ENCODE measurements at regions not wholly inside any gene's neighbourhood (a gene's known extent, or its start where the extent isn't known, plus 50 kb on each side); places are given as distances from the start of the nearest gene placed in this dataset.
A peak's percentile ranks its signal among the peaks of the same experiment; 100 is the strongest.

GRCh38 chr13:106382534-106382933, 152.9 kb downstream of the EFNB2 start:
- DNase-seq (ENCODE audit: low read depth, low spot score): no peak

DNA sequence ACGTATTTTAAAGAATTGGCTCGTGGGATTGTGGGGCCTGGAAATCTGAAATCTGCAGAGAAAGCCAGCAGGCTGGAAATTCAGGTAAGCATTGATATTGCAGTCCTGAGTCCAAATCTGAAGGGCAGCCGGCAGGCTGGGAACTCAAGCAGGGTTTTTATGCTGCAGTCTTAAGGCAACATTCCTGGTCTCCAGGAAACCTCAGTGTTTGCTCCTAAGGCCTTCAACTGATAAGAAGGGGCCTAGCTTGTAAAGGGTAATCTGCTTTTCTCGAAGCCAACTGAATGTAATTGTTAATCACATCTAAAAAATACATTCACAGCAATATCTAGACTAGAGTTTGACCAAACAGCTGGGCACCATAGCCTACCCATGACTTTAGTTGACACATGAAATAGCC, 154.4 kb downstream of the EFNB2 start:
- no peak for DNase-seq (ENCODE audit: low read depth, low spot score)

- no peak for DNase-seq (ENCODE audit: low read depth, low spot score)
Measured at GRCh38 chr13:106377931-106378662, 157.4 kb downstream of the EFNB2 start.

- DNase-seq (ENCODE audit: low read depth, low spot score): no peak
Measured at GRCh38 chr13:106377341-106377740, 158.1 kb downstream of the EFNB2 start.

- DNase-seq (ENCODE audit: low read depth, low spot score): peak; percentile 97
Measured at GRCh38 chr13:106376401-106377112, 158.9 kb downstream of the EFNB2 start.

DNA sequence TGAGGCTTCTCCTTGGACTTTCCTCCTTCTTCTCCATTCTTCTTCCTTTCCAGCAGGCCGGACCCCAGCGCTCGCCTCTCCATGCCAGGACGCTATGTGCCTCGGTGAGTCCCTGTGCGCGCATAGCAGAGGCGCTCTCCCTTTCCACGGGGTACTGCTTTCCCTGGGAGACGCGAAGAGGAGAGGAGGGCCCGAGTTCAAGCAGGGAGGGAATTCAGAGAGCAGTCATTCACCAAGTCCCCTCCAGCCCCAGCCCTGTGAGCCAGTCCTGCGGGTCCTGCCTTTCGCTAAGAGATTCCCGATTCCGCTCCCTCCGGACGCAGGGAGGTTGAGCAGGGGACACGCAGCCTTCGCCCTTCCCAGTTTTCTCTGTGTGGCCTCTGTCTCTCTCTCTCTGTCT, 160.4 kb downstream of the EFNB2 start:
- DNase-seq (ENCODE audit: low read depth, low spot score): no peak

GRCh38 chr13:106374631-106375030, 160.8 kb downstream of the EFNB2 start:
- DNase-seq (ENCODE audit: low read depth, low spot score): no peak

GRCh38 chr13:106373989-106374572, 161.4 kb downstream of the EFNB2 start:
- no peak for DNase-seq (ENCODE audit: low read depth, low spot score)

DNA sequence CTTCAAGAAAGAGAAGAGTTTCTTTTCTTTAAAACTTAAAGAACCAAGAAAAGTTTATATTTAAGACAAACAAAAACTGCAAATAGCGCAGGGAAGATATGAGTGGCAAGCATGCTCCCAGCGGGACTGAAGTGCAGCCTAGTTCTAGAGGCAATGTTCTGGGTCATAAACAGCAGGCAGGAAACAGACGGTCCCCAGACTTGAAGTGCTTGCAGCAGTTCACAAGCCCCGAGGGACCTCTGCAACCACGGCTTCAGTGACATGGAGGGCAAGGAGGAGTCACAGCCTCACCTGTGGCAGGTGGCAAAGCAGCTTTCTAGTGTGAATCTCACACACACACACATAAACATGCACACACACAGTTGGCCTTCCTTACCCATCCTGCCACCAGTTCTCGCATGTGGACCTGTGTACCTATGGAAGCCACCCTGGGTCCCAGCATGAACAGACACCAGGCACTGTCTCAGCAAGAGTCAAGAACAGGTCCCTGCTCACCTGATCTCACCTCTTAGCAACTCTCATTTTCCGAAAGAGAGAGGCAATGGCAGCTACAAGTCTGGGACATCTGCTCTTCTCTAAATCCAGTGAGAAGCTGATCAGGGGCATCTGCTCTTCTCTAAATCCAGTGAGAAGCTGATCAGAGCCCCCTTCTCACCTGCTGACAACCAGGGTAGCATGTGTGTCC, 162.0 kb downstream of the EFNB2 start:
- no peak for DNase-seq (ENCODE audit: low read depth, low spot score)

GRCh38 chr13:106372199-106373155, 163.0 kb downstream of the EFNB2 start:
- no peak for DNase-seq (ENCODE audit: low read depth, low spot score)

DNA sequence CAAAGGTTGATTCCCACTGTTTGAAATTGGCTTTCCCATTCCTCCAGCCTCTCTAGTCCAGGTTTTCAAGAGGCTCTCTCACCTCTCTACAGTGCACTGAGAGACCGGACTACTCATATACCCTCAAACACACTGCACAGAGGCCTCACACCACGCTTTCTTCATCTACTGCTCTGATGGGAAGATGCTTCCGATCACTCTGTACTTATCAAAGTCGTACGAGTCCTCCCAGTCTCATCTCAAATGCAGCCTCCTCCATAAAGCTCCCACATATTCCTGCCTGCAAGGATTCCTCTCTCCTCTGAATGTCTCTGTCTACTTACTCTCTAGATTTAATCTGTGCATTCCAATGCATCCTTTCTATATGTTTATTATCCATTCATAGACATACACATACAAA, 164.4 kb downstream of the EFNB2 start:
- DNase-seq (ENCODE audit: low read depth, low spot score): no peak

DNA sequence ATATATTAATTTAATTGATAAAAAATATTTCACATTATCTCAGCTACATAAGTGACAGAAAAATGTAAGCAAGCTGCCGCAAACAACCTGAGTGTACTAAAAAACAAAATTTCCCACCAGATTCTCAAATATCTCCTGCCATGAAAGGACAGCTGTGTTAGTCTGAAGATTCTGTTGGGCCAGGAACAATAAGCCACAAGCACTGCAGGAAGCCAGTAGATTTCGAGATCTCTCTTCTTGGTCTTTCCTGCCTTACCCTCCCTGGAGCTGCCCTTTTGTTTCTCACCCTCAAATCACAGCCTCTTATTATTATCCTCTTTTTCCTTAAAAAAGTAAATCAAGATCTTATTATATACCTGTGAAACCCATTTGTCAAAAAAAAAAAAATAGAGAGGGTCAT, 165.6 kb downstream of the EFNB2 start:
- DNase-seq (ENCODE audit: low read depth, low spot score): no peak

- DNase-seq (ENCODE audit: low read depth, low spot score): no peak
Measured at GRCh38 chr13:106369091-106369490, 166.4 kb downstream of the EFNB2 start.

DNA sequence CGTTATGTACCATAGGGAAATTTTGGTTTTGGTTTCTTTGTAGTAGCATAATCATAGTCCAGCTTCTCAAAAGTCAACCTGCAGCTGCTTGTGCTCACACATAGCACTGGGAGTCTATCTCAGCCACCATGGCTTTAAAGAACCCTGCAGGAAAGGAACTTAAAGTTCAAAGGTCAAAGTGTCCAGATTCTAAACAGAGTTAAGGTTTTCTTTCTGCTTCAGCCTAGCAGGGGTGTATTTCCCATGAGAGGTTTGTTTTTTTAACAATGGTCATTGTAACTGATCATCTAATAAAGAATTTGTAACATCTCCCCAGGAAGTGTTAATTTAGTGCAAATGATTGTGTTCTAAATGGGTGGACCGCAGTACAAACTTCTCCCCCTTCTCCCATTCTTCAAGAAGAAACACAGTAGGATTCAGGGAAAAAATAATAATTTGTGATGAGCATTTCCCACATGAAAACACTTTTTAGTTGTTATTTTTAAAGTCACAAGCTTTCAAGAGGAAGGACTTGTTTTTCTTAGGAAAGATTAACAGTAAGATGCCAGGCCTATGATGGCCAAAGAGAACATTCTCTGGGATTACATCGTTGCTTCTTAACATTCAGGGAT, 168.0 kb downstream of the EFNB2 start:
- peak; percentile 90 for DNase-seq (ENCODE audit: low read depth, low spot score)

- no peak for DNase-seq (ENCODE audit: low read depth, low spot score)
Measured at GRCh38 chr13:106362707-106363106, 172.8 kb downstream of the EFNB2 start.

GRCh38 chr13:106361621-106362020, 173.8 kb downstream of the EFNB2 start:
- no peak for DNase-seq (ENCODE audit: low read depth, low spot score)

DNA sequence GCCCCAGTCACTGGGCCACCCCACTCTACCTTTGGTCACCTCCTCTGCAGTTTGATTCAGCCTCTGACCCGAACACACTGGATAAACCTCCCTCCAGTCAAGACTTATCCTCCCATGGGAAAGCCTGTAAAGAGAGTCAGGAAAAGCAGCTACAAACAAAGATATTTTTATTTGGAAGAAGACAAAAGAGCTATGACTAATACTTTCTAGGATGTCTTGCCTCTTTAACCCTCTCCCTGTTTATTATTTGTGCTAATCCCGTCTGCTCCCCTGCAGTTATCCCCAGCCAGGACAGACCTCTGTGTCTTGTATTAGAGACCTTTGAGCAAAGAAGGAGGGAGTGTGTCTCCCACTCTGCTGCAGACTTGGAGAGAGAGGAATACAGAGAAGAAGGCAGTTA, 178.3 kb downstream of the EFNB2 start:
- DNase-seq (ENCODE audit: low read depth, low spot score): peak; percentile 51

DNA sequence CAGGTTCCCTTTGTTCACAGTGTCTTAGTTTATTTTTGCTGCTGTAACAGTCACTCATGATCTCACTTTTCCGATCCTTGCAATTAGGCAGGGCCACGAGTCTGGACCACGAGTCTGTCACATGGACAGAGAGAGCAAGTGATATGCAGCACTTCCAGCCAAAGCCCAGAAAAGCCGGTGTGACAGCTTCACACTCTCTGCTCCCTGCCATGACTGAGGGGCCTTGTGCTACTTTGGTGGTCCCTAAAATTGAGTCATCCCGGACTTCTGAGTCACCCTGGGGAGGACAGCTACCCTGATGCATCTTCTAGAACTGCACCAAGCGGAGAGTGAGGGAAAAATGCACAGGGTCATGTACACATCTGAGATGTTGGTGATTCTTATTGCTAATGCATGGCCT, 179.6 kb downstream of the EFNB2 start:
- no peak for DNase-seq (ENCODE audit: low read depth, low spot score)

DNA sequence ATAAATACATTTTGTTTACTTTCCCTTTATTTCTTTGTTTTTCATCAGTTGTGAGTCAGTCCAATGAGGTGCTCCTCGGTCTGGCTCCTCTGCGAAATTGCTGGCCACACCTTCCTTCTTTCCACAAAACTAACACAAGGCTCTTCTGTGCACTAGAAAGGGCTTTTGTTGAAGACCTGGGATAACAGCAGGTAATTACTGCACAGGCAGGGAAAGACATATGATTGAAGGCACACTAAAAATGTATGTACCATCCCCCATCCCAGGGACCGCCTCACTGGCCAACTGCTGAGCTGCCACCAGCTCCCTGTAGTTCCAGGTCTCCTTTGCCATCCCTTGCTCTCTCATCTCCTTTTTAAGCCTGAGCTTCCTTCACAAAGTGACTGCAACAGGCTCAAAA, 180.5 kb downstream of the EFNB2 start:
- DNase-seq (ENCODE audit: low read depth, low spot score): no peak

- DNase-seq (ENCODE audit: low read depth, low spot score): no peak
Measured at GRCh38 chr13:106352850-106353249, 182.6 kb downstream of the EFNB2 start.

GRCh38 chr13:106351251-106351650, 184.2 kb downstream of the EFNB2 start:
- DNase-seq (ENCODE audit: low read depth, low spot score): no peak

All from brain pericyte (primary cell).